Caco-2 (cell line): ENCODE measurements at regions not wholly inside any gene's neighbourhood (a gene's known extent, or its start where the extent isn't known, plus 50 kb on each side); places are given as distances from the start of the nearest gene placed in this dataset.

ENCODE experiments used
- BruUV-seq: library from RNA; stranded (reverse); fragments of 400-500 nt; replicated peaks from 2 replicates; lab custom pipeline; 2021; lab: Mats Ljungman, UMichigan
- CTCF ChIA-PET: fragments of 300-600 bp; sonication (Branson Sonifier 250); formaldehyde crosslinking; loops from one replicate; lab custom pipeline; 2022; ENCODE audit warnings: antibody characterized with exemption; lab: Charles Lee
- POLR2A ChIA-PET: fragments of 300-600 bp; sonication (Branson Sonifier 250); formaldehyde crosslinking; loops from one replicate; lab custom pipeline; 2022; ENCODE audit warnings: antibody characterized with exemption; lab: Charles Lee
- DNase-seq, 2 experiments: peaks; one replicate each; pipeline versions ENCODE4 v3.0.0 to v3.0.0-alpha.2; 2020 to 2022
- H3K27me3 ChIP-seq: replicated peaks from 2 replicates; pipeline ENCODE4 v1.6.0; 2011; ENCODE audit warnings: low read length; ENCODE audit not compliant: control insufficient read depth, insufficient read depth
- H3K36me3 ChIP-seq: 2 replicates; pipeline ENCODE4 v1.5.1; 2011; ENCODE audit warnings: low read length; ENCODE audit not compliant: control insufficient read depth, insufficient read depth
- H3K4me1 ChIP-seq: fragments of 250-450 bp; sonication (Bioruptor Pico); 2 replicates; pipeline ENCODE4 v1.5.1; 2020; ENCODE audit warnings: mild to moderate bottlenecking
- H3K4me3 ChIP-seq: 2 replicates; pipeline ENCODE4 v1.5.1; 2011; ENCODE audit warnings: low read depth, mild to moderate bottlenecking, control low read depth, low read length
- H3K9me3 ChIP-seq: fragments of 250-450 bp; sonication (Bioruptor Pico); 2 replicates; pipeline ENCODE4 v1.5.1; 2020; ENCODE audit warnings: mild to moderate bottlenecking, moderate library complexity
- H3K27ac Mint-ChIP-seq: one replicate; pipeline ENCODE4 v1.8.0; 2022; ENCODE audit warnings: mixed read lengths; ENCODE audit not compliant: unreplicated experiment
- H3K27me3 Mint-ChIP-seq: one replicate; pipeline ENCODE4 v1.8.0; 2022; ENCODE audit warnings: mixed read lengths; ENCODE audit not compliant: insufficient read depth, unreplicated experiment
- H3K36me3 Mint-ChIP-seq: one replicate; pipeline ENCODE4 v1.8.0; 2022; ENCODE audit warnings: mild to moderate bottlenecking, mixed read lengths; ENCODE audit not compliant: insufficient read depth, unreplicated experiment
- H3K4me1 Mint-ChIP-seq: one replicate; pipeline ENCODE4 v1.8.0; 2022; ENCODE audit warnings: low read depth, mixed read lengths; ENCODE audit not compliant: unreplicated experiment
- H3K4me3 Mint-ChIP-seq: one replicate; pipeline ENCODE4 v1.8.0; 2022; ENCODE audit warnings: mild to moderate bottlenecking, moderate library complexity, mixed read lengths; ENCODE audit not compliant: unreplicated experiment
- H3K9me3 Mint-ChIP-seq: one replicate; pipeline ENCODE4 v1.8.0; 2022; ENCODE audit warnings: mixed read lengths; ENCODE audit not compliant: unreplicated experiment
- CTCF ChIP-seq, 2 experiments: fragments of 200-600 bp in 1 of 2; IDR thresholded peaks; 1 replicate in 1 of 2; 2 replicates in 1 of 2; pipeline versions ENCODE4 v1.5.1 to v1.8.0; 2011 to 2022; ENCODE audit warnings: antibody characterized with exemption in 1 of 2, control low read depth in 1 of 2, inconsistent platforms in 1 of 2, low read depth in 1 of 2, low read length in 1 of 2, mild to moderate bottlenecking in 1 of 2, moderate library complexity in 1 of 2; ENCODE audit not compliant: insufficient read depth in 1 of 2, severe bottlenecking in 1 of 2, unreplicated experiment in 1 of 2
- intact Hi-C: fragments of 100-400 bp; cut with micrococcal nuclease; formaldehyde crosslinking; loops from one replicate; pipeline ENCODE4 v1.10.0; 2022; ENCODE audit not compliant: unreplicated experiment

GRCh38 chr21:35198565-35198964 is 149.5 kb upstream of the RUNX1 start:
- H3K4me3 Mint-ChIP-seq, result no peak overlapping the region
- Histone ChIP-seq H3K4me3 (no peak overlapping the region), H3K9me3 (no peaks in the 10 kb centered on the region), H3K27me3 (no peaks in the 10 kb centered on the region), H3K4me1 (peaks cover 9% of the 10 kb centered on the region; the same call in 1 of the 2 replicates), H3K36me3 (no peaks in the 10 kb centered on the region)
- no peak for TF ChIP-seq CTCF (IDR thresholded peaks at IDR 0.05; ENCODE audit: insufficient read depth in 1 of 2, low read depth in 1 of 2, low read length in 1 of 2, severe bottlenecking in 1 of 2, unreplicated experiment in 1 of 2)
- peak overlapping the region; percentile 14 for H3K27ac Mint-ChIP-seq
- CTCF ChIA-PET, result no interaction called here
- no peaks in the 10 kb centered on the region for H3K27me3 Mint-ChIP-seq
- BruUV-seq, result no TSS peak
- POLR2A ChIA-PET, result interaction anchor here (0.6 kb wide), 1 partner anchor 118 kb away, joined by 3 read pairs; no protein-coding TSS in a partner anchor
- DNase-seq, result no peak
- no peaks in the 10 kb centered on the region for H3K36me3 Mint-ChIP-seq
- H3K9me3 Mint-ChIP-seq, result peaks cover 22% of the 10 kb centered on the region
- H3K4me1 Mint-ChIP-seq, result peaks cover 8% of the 10 kb centered on the region
- intact Hi-C loops, result no loop called here

GRCh38 chr21:35197992-35198431 is 148.9 kb upstream of the RUNX1 start:
- POLR2A ChIA-PET, result no interaction called here
- Mint-ChIP-seq H3K4me1 (peaks cover 8% of the 10 kb centered on the region), H3K4me3 (no peak overlapping the region), H3K9me3 (peaks cover 22% of the 10 kb centered on the region), H3K27me3 (no peaks in the 10 kb centered on the region), H3K27ac (peak overlapping the region; percentile 14), H3K36me3 (no peaks in the 10 kb centered on the region)
- intact Hi-C loops, result no loop called here
- H3K9me3 ChIP-seq, result no peaks in the 10 kb centered on the region
- CTCF ChIA-PET, result no interaction called here
- H3K4me1 ChIP-seq, result peaks cover 9% of the 10 kb centered on the region; the same call in 1 of the 2 replicates
- BruUV-seq, result no TSS peak
- no peaks in the 10 kb centered on the region for H3K36me3 ChIP-seq
- H3K27me3 ChIP-seq, result no peaks in the 10 kb centered on the region
- DNase-seq, result peak in 1 of 2 experiments; percentile 9
- no peak for TF ChIP-seq CTCF (IDR thresholded peaks at IDR 0.05; ENCODE audit: insufficient read depth in 1 of 2, low read depth in 1 of 2, low read length in 1 of 2, severe bottlenecking in 1 of 2, unreplicated experiment in 1 of 2)
- H3K4me3 ChIP-seq, result no peak overlapping the region

GRCh38 chr21:35197191-35197590 is 148.1 kb upstream of the RUNX1 start:
- H3K36me3 Mint-ChIP-seq, result no peaks in the 10 kb centered on the region
- no peaks in the 10 kb centered on the region for H3K9me3 ChIP-seq
- peaks cover 22% of the 10 kb centered on the region for H3K9me3 Mint-ChIP-seq
- POLR2A ChIA-PET, result no interaction called here
- H3K27me3 Mint-ChIP-seq, result no peaks in the 10 kb centered on the region
- H3K27me3 ChIP-seq, result no peaks in the 10 kb centered on the region
- H3K4me3 Mint-ChIP-seq, result no peak overlapping the region
- no TSS peak for BruUV-seq
- no peak overlapping the region for H3K27ac Mint-ChIP-seq
- intact Hi-C loops, result no loop called here
- peaks cover 8% of the 10 kb centered on the region for H3K4me1 Mint-ChIP-seq
- TF ChIP-seq CTCF (IDR thresholded peaks at IDR 0.05; ENCODE audit: insufficient read depth in 1 of 2, low read depth in 1 of 2, low read length in 1 of 2, severe bottlenecking in 1 of 2, unreplicated experiment in 1 of 2), result no peak
- no peak for DNase-seq
- no peak overlapping the region for H3K4me3 ChIP-seq
- peaks cover 9% of the 10 kb centered on the region; the same call in 1 of the 2 replicates for H3K4me1 ChIP-seq
- CTCF ChIA-PET, result no interaction called here
- H3K36me3 ChIP-seq, result no peaks in the 10 kb centered on the region
